IPS DF 4.7 (cell line): ENCODE measurements at regions not wholly inside any gene's neighbourhood (a gene's known extent, or its start where the extent isn't known, plus 50 kb on each side); places are given as distances from the start of the nearest gene placed in this dataset.
"Not testable (repeated sequence)": the region's sequence is repeated elsewhere in the genome, so short reads cannot be mapped to it uniquely, and the experiment has no call there.

ENCODE experiments used
- DNase-seq: peaks from one replicate; pipeline ENCODE4 v3.0.0-alpha.2; 2013; ENCODE audit warnings: low spot score; ENCODE audit errors: extremely low read depth

- DNase-seq, result not testable (repeated sequence)
Measured at GRCh38 chr1:99444211-99444927, 180.1 kb downstream of the PLPPR4 start.

- no peak for DNase-seq
Measured at GRCh38 chr1:99445071-99445470, 180.8 kb downstream of the PLPPR4 start.

GRCh38 chr1:99445486-99445885, 181.2 kb downstream of the PLPPR4 start:
- no peak for DNase-seq

- no peak for DNase-seq
Measured at GRCh38 chr1:99447721-99448120, 183.4 kb downstream of the PLPPR4 start.

- no peak for DNase-seq
Measured at GRCh38 chr1:99455760-99456159, 190.2 kb upstream of the PALMD start.

GRCh38 chr1:99456536-99456935, 189.4 kb upstream of the PALMD start:
- no peak for DNase-seq

- no peak for DNase-seq
Measured at GRCh38 chr1:99457381-99458165, 188.3 kb upstream of the PALMD start.

GRCh38 chr1:99461499-99461898, 184.4 kb upstream of the PALMD start:
- no peak for DNase-seq

- DNase-seq, result no peak
Measured at GRCh38 chr1:99464738-99465137, 181.2 kb upstream of the PALMD start.

- no peak for DNase-seq
Measured at GRCh38 chr1:99465176-99465900, 180.6 kb upstream of the PALMD start.

- no peak for DNase-seq
Measured at GRCh38 chr1:99467645-99468044, 178.3 kb upstream of the PALMD start.

- no peak for DNase-seq
Measured at GRCh38 chr1:99469550-99469971, 176.4 kb upstream of the PALMD start.

GRCh38 chr1:99472893-99473292, 173.0 kb upstream of the PALMD start:
- DNase-seq, result no peak

GRCh38 chr1:99474350-99474893, 171.5 kb upstream of the PALMD start:
- DNase-seq, result no peak

GRCh38 chr1:99476058-99476457, 169.9 kb upstream of the PALMD start:
- no peak for DNase-seq

GRCh38 chr1:99481391-99481996, 164.4 kb upstream of the PALMD start:
- peak; percentile 33 for DNase-seq

GRCh38 chr1:99482286-99482685, 163.6 kb upstream of the PALMD start:
- DNase-seq, result no peak

GRCh38 chr1:99482750-99483149, 163.2 kb upstream of the PALMD start:
- no peak for DNase-seq

GRCh38 chr1:99490031-99490430, 155.9 kb upstream of the PALMD start:
- DNase-seq, result no peak

GRCh38 chr1:99496067-99496466, 149.8 kb upstream of the PALMD start:
- no peak for DNase-seq

GRCh38 chr1:99497690-99498089, 148.2 kb upstream of the PALMD start:
- DNase-seq, result no peak
